Cardiac muscle cell (in vitro differentiated cells and primary cell): ENCODE measurements at regions not wholly inside any gene's neighbourhood (a gene's known extent, or its start where the extent isn't known, plus 50 kb on each side); places are given as distances from the start of the nearest gene placed in this dataset.

Experiments used
- DNase-seq, 2 donors: peaks; one replicate each; pipeline versions ENCODE4 v3.0.0 to v3.0.0-alpha.2; 2010 to 2017; ENCODE audit warnings: low read depth in 1 of 2, low spot score in 1 of 2
- H3K27ac ChIP-seq: fragments of 200-600 bp; sonication (generic); 2 replicates; pipeline ENCODE4 v1.5.1; 2016
- H3K27me3 ChIP-seq: fragments of 200-600 bp; sonication (generic); 2 replicates; pipeline ENCODE4 v1.6.0; 2016; ENCODE audit warnings: control low read depth
- H3K36me3 ChIP-seq: fragments of 200-600 bp; sonication (generic); 2 replicates; pipeline ENCODE4 v1.5.1; 2016; ENCODE audit warnings: control low read depth
- H3K4me1 ChIP-seq: fragments of 200-600 bp; sonication (generic); 2 replicates; pipeline ENCODE4 v1.8.1; 2017; ENCODE audit warnings: low read depth, mild to moderate bottlenecking, mixed run types
- H3K4me3 ChIP-seq: fragments of 200-600 bp; sonication (generic); 2 replicates; pipeline ENCODE4 v1.5.1; 2016; ENCODE audit warnings: mild to moderate bottlenecking
- H3K9me3 ChIP-seq: fragments of 200-600 bp; sonication (generic); 2 replicates; pipeline ENCODE4 v1.5.1; 2017; ENCODE audit warnings: low read depth, mild to moderate bottlenecking, control low read depth
- TF ChIP-seq, protein P1 (sequence below): IDR thresholded peaks from 2 replicates; pipeline ENCODE4 v1.5.1; 2012; ENCODE audit warnings: low read depth, mild to moderate bottlenecking, low read length

DNA sequence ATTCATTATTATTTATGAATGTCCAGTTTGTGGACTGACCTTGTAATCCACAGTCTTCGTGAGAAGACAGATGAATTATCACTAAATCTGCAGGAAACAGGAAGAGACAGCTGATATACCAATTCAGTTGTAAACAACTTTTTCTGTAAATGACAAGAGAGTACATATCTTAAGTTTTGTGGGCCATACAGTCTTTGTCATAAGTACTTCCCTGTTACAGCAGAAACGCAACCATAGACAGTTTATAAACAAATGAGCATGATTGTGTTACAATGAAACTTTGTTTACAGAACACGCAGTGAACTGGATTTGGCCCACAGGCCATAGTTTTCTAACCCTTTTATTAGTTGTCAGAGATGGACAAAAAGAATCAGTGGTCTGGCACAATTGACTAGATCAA lies 443.4 kb downstream of the PDGFC start:
- no peak for DNase-seq
- H3K4me3 ChIP-seq: no peak overlapping the region
- H3K27me3 ChIP-seq: no peaks in the 10 kb centered on the region
- TF ChIP-seq, protein P1, sequence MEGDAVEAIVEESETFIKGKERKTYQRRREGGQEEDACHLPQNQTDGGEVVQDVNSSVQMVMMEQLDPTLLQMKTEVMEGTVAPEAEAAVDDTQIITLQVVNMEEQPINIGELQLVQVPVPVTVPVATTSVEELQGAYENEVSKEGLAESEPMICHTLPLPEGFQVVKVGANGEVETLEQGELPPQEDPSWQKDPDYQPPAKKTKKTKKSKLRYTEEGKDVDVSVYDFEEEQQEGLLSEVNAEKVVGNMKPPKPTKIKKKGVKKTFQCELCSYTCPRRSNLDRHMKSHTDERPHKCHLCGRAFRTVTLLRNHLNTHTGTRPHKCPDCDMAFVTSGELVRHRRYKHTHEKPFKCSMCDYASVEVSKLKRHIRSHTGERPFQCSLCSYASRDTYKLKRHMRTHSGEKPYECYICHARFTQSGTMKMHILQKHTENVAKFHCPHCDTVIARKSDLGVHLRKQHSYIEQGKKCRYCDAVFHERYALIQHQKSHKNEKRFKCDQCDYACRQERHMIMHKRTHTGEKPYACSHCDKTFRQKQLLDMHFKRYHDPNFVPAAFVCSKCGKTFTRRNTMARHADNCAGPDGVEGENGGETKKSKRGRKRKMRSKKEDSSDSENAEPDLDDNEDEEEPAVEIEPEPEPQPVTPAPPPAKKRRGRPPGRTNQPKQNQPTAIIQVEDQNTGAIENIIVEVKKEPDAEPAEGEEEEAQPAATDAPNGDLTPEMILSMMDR: no peak
- no peaks in the 10 kb centered on the region for H3K9me3 ChIP-seq
- no peaks in the 10 kb centered on the region for H3K36me3 ChIP-seq
- no peaks in the 10 kb centered on the region for H3K4me1 ChIP-seq
- no peak overlapping the region for H3K27ac ChIP-seq

DNA sequence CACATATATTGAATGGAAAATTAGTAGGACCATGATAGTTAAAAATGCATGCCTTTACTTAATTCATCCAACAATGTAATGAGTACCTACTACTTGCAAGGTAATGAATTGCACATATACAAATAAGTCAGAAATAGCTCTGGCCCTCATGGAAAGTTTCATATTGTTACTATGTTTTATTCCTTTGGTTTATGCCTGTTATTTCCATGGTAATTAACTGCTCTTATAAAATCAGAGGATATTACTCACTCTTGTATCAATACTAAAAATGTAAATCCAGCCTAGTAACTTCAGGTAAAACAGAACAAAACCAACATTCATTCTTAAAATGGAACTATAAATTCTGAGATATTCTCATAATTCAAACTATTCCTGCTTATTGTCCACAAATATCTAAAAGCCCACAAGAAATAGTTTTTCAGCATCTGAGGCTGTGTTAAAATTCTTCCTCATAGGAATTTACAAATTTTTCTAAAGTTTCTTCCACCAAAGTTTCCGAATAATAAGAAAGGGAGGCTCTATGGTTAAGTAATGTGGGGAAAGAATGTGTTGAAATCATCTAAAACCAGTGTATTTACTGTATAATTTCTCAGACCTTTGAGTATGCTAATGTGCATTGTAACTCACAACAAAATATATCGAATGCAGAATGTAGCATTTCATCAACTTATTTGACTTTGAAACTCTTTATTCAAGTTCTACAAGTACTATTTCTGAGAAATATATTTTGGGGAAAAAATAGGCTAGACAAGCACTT lies 444.2 kb downstream of the PDGFC start:
- Histone ChIP-seq H3K4me1 (no peaks in the 10 kb centered on the region), H3K4me3 (no peak overlapping the region), H3K27me3 (no peaks in the 10 kb centered on the region), H3K9me3 (no peaks in the 10 kb centered on the region), H3K27ac (no peak overlapping the region), H3K36me3 (no peaks in the 10 kb centered on the region)
- no peak for DNase-seq
- TF ChIP-seq, protein P1: no peak

DNA sequence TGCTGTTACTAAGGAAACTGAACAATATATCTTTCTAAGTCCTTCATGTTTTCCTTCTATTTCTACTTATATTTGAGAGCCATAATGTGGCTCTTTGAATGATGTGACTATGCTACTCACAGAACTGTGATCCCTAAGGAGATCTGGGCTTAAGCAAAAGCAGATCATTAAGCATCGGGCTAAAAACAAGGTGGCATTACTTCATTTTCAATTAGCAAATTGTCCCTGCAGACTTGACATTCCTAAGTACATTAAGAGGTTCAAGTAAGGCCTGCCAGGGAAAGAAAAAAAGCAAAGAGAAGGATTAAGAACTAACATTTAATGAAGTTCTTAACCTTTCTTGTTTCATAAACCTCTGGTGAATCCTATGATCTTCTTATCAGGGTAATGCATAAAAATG lies 447.6 kb downstream of the PDGFC start:
- no peaks in the 10 kb centered on the region for H3K36me3 ChIP-seq
- no peaks in the 10 kb centered on the region for H3K27me3 ChIP-seq
- no peak overlapping the region for H3K4me3 ChIP-seq
- no peak for DNase-seq
- no peaks in the 10 kb centered on the region for H3K9me3 ChIP-seq
- TF ChIP-seq, protein P1: no peak
- no peak overlapping the region for H3K27ac ChIP-seq
- H3K4me1 ChIP-seq: no peaks in the 10 kb centered on the region

DNA sequence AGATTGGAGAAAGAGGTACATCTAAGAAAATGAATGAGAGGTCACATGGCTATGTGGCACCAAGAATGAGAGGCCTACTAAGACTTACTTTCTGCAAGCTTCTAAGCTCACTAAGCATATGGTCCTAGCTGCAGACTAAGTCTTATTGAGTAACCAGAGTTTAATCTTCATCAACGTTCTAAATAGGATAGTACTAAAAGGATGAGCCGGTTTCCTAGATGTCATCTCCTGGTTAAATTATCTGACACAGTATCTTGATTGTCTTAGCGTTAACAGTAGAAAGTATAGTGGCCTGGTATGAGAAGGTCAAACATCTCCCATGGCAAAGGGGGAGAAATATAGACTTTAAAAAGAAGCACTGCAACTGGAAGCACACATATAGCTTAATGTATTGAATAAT lies 448.1 kb downstream of the PDGFC start:
- H3K4me3 ChIP-seq: no peak overlapping the region
- DNase-seq: no peak
- H3K4me1 ChIP-seq: no peaks in the 10 kb centered on the region
- TF ChIP-seq, protein P1: no peak
- no peaks in the 10 kb centered on the region for H3K27me3 ChIP-seq
- H3K9me3 ChIP-seq: no peaks in the 10 kb centered on the region
- no peak overlapping the region for H3K27ac ChIP-seq
- H3K36me3 ChIP-seq: no peaks in the 10 kb centered on the region

DNA sequence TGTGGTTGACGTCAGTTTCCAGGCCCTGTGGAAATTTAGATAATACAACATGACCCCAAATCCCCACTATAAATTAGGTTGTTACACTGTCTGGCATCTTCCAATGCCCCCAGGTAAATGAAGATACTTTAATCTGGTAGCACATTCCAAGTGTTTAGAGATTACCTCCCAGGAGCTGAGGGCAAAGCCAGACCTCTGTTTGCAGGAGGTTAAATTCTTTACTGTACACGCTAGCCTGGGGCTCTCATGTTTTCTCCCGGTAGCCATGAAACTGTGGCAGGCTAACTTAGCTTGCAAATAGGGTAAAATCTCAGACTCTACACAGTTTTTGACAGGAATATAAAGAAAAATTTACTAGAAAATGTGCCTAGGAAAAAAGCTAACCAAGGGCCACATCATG lies 450.0 kb downstream of the PDGFC start:
- Histone ChIP-seq H3K27ac (no peak overlapping the region), H3K4me3 (no peak overlapping the region), H3K4me1 (no peaks in the 10 kb centered on the region), H3K27me3 (no peaks in the 10 kb centered on the region), H3K36me3 (no peaks in the 10 kb centered on the region), H3K9me3 (no peaks in the 10 kb centered on the region)
- TF ChIP-seq, protein P1: no peak
- no peak for DNase-seq
